SH-SY5Y (cell line): ENCODE measurements at regions not wholly inside any gene's neighbourhood (a gene's known extent, or its start where the extent isn't known, plus 50 kb on each side); places are given as distances from the start of the nearest gene placed in this dataset.

Experiments used
- GATA2 ChIP-seq: IDR thresholded peaks from 2 replicates; pipeline ENCODE4 v1.6.1; 2011; ENCODE audit warnings: mild to moderate bottlenecking, low read depth, low read length
- GATA3 ChIP-seq: IDR thresholded peaks from 2 replicates; pipeline ENCODE4 v1.6.1; 2011; ENCODE audit warnings: low read depth, mild to moderate bottlenecking, low read length, moderate library complexity

- TF ChIP-seq GATA3: no peak
- TF ChIP-seq GATA2: no peak
These were observed 168.3 kb downstream of the NEDD1 start for GRCh38 chr12:97075161-97075933.
